ENCODE measurements at regions not wholly inside any gene's neighbourhood (a gene's known extent, or its start where the extent isn't known, plus 50 kb on each side); places are given as distances from the start of the nearest gene placed in this dataset.
"Not testable (repeated sequence)": the region's sequence is repeated elsewhere in the genome, so short reads cannot be mapped to it uniquely, and the experiment has no call there.

- no peak for DNase-seq
These were observed 615.4 kb upstream of the MAN1A1 start for GRCh38 chr6:119965008-119965407.

- DNase-seq, result no peak
These were observed 612.9 kb upstream of the MAN1A1 start for GRCh38 chr6:119962505-119962904.

GRCh38 chr6:119961450-119961849 is 611.9 kb upstream of the MAN1A1 start:
- DNase-seq, result no peak

GRCh38 chr6:119960456-119960855 is 610.9 kb upstream of the MAN1A1 start:
- DNase-seq, result no peak

- DNase-seq, result peak; percentile 7 to 22 (median 22)
These were observed 610.5 kb upstream of the MAN1A1 start for GRCh38 chr6:119960036-119960435.

- no peak for DNase-seq
These were observed 607.6 kb upstream of the MAN1A1 start for GRCh38 chr6:119957195-119957594.

- no peak for DNase-seq
These were observed 603.1 kb upstream of the MAN1A1 start for GRCh38 chr6:119952696-119953095.

- no peak for DNase-seq
These were observed 601.1 kb upstream of the MAN1A1 start for GRCh38 chr6:119950681-119951080.

- DNase-seq, result no peak
These were observed 592.7 kb upstream of the MAN1A1 start for GRCh38 chr6:119942078-119942752.

- no peak for DNase-seq
These were observed 589.2 kb upstream of the MAN1A1 start for GRCh38 chr6:119938752-119939151.

- no peak for DNase-seq
These were observed 585.3 kb upstream of the MAN1A1 start for GRCh38 chr6:119934816-119935215.

- no peak for DNase-seq
These were observed 579.6 kb upstream of the MAN1A1 start for GRCh38 chr6:119929121-119929520.

GRCh38 chr6:119924888-119925287 is 575.3 kb upstream of the MAN1A1 start:
- not testable (repeated sequence) for DNase-seq

GRCh38 chr6:119922814-119923213 is 573.3 kb upstream of the MAN1A1 start:
- DNase-seq, result no peak

- no peak for DNase-seq
These were observed 572.0 kb upstream of the MAN1A1 start for GRCh38 chr6:119921491-119922010.

- DNase-seq, result no peak
These were observed 567.6 kb upstream of the MAN1A1 start for GRCh38 chr6:119917186-119917585.

- DNase-seq, result no peak
These were observed 566.4 kb upstream of the MAN1A1 start for GRCh38 chr6:119915971-119916370.

- DNase-seq, result no peak
These were observed 558.6 kb upstream of the MAN1A1 start for GRCh38 chr6:119908157-119908556.

GRCh38 chr6:119902681-119903080 is 553.1 kb upstream of the MAN1A1 start:
- DNase-seq, result no peak

- no peak for DNase-seq
These were observed 547.2 kb upstream of the MAN1A1 start for GRCh38 chr6:119896806-119897205.

- DNase-seq, result no peak
These were observed 546.1 kb upstream of the MAN1A1 start for GRCh38 chr6:119895626-119896025.

GRCh38 chr6:119894811-119895210 is 545.2 kb upstream of the MAN1A1 start:
- DNase-seq, result no peak

- no peak for DNase-seq
These were observed 542.1 kb upstream of the MAN1A1 start for GRCh38 chr6:119891644-119892043.

- no peak for DNase-seq
These were observed 541.6 kb upstream of the MAN1A1 start for GRCh38 chr6:119891206-119891605.

Measured in muscle of back (tissue), 3 donors.